ENCODE measurements at regions not wholly inside any gene's neighbourhood (a gene's known extent, or its start where the extent isn't known, plus 50 kb on each side); places are given as distances from the start of the nearest gene placed in this dataset.

- no peaks in the 10 kb centered on the region for H3K27me3 Mint-ChIP-seq (ENCODE audit: low read depth, poor library complexity)
Measured at GRCh38 chr5:85140471-85140870, 755.8 kb upstream of the EDIL3 start.

GRCh38 chr5:85143138-85143537 is 758.5 kb upstream of the EDIL3 start:
- Mint-ChIP-seq H3K27me3 (ENCODE audit: low read depth, poor library complexity) (no peaks in the 10 kb centered on the region), H3K4me1 (no peaks in the 10 kb centered on the region), H3K27ac (no peak overlapping the region), H3K9me3 (no peaks in the 10 kb centered on the region), H3K4me3 (no peak overlapping the region), H3K36me3 (ENCODE audit: low read depth) (no peaks in the 10 kb centered on the region)
- DNase-seq, result no peak
- TF ChIP-seq CTCF (IDR thresholded peaks at IDR 0.05), result no peak

More at GRCh38 chr5:85140471-85140870, 755.8 kb upstream of the EDIL3 start:
- Mint-ChIP-seq H3K4me1 (no peaks in the 10 kb centered on the region), H3K27ac (no peak overlapping the region), H3K36me3 (ENCODE audit: low read depth) (no peaks in the 10 kb centered on the region), H3K9me3 (no peaks in the 10 kb centered on the region), H3K4me3 (no peak overlapping the region)
- TF ChIP-seq CTCF (IDR thresholded peaks at IDR 0.05), result no peak
- DNase-seq, result no peak

- H3K9me3 Mint-ChIP-seq, result no peaks in the 10 kb centered on the region
- H3K4me3 Mint-ChIP-seq, result no peak overlapping the region
Measured at GRCh38 chr5:85148701-85149100, 764.0 kb upstream of the EDIL3 start.

GRCh38 chr5:85159395-85159794 is 774.7 kb upstream of the EDIL3 start:
- no peak overlapping the region for H3K4me3 Mint-ChIP-seq
- peaks cover 4% of the 10 kb centered on the region for H3K4me1 Mint-ChIP-seq
- DNase-seq, result no peak
- TF ChIP-seq CTCF (IDR thresholded peaks at IDR 0.05), result no peak
- no peaks in the 10 kb centered on the region for H3K36me3 Mint-ChIP-seq (ENCODE audit: low read depth)
- no peaks in the 10 kb centered on the region for H3K27me3 Mint-ChIP-seq (ENCODE audit: low read depth, poor library complexity)
- no peak overlapping the region for H3K27ac Mint-ChIP-seq
- H3K9me3 Mint-ChIP-seq, result no peaks in the 10 kb centered on the region

More at GRCh38 chr5:85148701-85149100, 764.0 kb upstream of the EDIL3 start:
- Mint-ChIP-seq H3K36me3 (ENCODE audit: low read depth) (no peaks in the 10 kb centered on the region), H3K27me3 (ENCODE audit: low read depth, poor library complexity) (no peaks in the 10 kb centered on the region), H3K4me1 (peaks cover 11% of the 10 kb centered on the region), H3K27ac (peak overlapping the region; percentile 18)
- no peak for TF ChIP-seq CTCF (IDR thresholded peaks at IDR 0.05)
- no peak for DNase-seq

GRCh38 chr5:85168474-85168873 is 783.8 kb upstream of the EDIL3 start:
- no peaks in the 10 kb centered on the region for H3K27me3 Mint-ChIP-seq (ENCODE audit: low read depth, poor library complexity)
- no peak overlapping the region for H3K4me3 Mint-ChIP-seq
- no peaks in the 10 kb centered on the region for H3K36me3 Mint-ChIP-seq (ENCODE audit: low read depth)
- no peak for TF ChIP-seq CTCF (IDR thresholded peaks at IDR 0.05)
- H3K4me1 Mint-ChIP-seq, result peaks cover 6% of the 10 kb centered on the region
- no peak overlapping the region for H3K27ac Mint-ChIP-seq
- no peak for DNase-seq
- H3K9me3 Mint-ChIP-seq, result no peaks in the 10 kb centered on the region

- H3K4me3 Mint-ChIP-seq, result no peak overlapping the region
- no peak for TF ChIP-seq CTCF (IDR thresholded peaks at IDR 0.05)
- no peaks in the 10 kb centered on the region for H3K36me3 Mint-ChIP-seq (ENCODE audit: low read depth)
- no peaks in the 10 kb centered on the region for H3K9me3 Mint-ChIP-seq
- H3K4me1 Mint-ChIP-seq, result peaks cover 6% of the 10 kb centered on the region
- H3K27me3 Mint-ChIP-seq (ENCODE audit: low read depth, poor library complexity), result no peaks in the 10 kb centered on the region
- DNase-seq, result no peak
- no peak overlapping the region for H3K27ac Mint-ChIP-seq
Measured at GRCh38 chr5:85170183-85170582, 785.5 kb upstream of the EDIL3 start.
